Suppressor macrophage (primary cell): ENCODE measurements at regions not wholly inside any gene's neighbourhood (a gene's known extent, or its start where the extent isn't known, plus 50 kb on each side); places are given as distances from the start of the nearest gene placed in this dataset.

Source experiments
- DNase-seq, 4 experiments: peaks; one replicate each; pipeline ENCODE4 v3.0.0-alpha.2; 2020 to 2022

DNA sequence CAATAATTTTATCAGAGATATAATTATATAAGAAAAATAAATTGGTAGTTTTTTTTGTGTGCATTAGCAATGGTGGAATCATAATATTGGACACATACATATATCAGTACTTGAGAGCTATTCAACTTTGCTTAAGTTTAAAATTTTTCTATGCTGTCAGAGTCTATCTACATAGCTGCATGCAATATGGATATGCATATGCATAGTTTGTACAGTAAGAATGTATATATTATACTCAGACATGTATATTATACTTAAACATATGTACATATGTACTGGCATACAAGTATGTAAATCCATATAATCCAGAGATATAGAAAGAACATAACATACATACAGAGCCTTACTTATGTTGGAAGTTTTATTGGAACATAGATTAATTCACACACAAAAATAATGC, 1043.2 kb downstream of the EFNB2 start:
- DNase-seq, result no peak

DNA sequence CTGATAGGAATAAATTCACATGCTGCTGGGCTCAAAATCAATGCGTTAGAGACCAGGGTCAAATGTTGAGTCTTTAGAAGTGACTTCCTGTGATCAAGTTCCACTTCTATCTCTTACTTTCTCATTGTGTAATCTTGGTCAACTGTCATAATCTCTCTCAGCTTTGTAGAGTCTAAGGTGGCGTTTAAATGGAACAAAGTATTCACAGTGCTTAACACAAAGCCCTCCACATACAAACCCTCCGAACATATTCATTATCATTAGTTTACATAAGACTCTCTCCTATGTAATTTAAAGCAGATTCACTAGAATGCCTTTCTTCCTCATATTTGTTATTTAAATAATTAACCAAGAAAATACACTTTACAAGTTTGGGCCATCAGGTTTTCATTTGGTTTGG, 1044.1 kb downstream of the EFNB2 start:
- DNase-seq, result no peak

DNA sequence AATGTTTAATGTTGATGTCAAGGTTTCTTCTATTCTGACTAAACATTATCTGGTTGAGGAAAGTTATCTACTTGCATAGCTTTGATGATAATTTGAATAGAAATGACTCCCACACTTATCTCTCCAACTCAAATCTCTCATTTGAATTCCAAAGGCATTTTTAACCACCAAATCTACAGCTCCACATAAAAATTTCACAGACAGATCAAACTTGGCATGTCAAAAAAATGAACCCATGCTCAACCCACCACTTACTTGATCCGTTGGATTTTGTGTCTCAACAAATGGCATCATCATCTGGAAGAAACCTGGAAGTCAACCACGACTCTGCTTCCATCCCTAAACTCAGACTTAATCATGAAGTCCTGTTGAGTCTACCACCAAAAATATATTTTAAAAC, 1050.4 kb downstream of the EFNB2 start:
- no peak for DNase-seq

DNA sequence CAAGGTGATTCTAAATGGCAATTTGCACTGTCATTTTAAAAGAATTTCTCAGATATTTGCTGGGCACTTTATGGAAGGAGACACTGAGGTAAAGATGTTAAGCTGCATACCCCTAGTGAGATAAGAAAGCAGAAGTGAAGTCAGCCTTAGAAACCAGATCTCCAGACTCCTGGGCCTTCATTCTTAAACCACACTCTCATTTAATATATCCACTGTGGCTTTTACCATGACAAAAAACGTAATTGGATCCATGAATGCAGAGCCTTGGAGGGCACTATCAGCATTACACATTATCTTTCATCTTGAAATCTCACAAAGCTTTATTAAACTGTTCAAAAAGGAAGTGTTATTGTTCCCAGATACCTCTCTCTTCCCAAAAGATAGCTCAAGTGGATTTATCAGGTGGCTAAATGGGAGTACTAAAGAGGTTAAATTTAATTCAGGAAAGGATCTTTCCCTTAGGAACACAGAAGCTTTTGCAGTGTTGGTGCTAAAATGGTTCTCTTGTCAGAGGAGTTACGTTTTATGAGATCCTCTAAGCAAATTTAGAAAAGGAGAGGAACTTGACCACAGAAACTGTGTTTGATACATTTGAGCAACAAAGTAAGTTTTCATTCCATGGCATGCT, 1060.4 kb downstream of the EFNB2 start:
- no peak for DNase-seq

DNA sequence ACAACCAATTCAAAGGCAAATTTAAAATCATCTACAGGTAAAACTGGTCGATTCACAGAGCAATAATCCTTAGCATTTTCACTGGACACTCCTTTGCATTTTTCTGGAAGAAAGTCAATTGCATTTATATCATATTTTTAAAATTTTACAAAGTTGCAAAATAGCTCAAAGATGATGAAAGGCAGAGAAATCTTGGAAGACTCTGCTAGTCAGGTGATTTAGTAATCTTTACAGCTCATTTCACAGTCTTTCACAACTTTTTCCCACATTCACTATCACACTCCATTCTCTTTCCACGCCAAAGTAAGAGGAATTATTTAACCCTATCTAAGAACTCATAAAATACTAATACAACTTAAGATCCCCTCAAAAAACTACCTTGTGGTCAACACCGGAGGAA, 1063.8 kb downstream of the EFNB2 start:
- DNase-seq, result no peak

DNA sequence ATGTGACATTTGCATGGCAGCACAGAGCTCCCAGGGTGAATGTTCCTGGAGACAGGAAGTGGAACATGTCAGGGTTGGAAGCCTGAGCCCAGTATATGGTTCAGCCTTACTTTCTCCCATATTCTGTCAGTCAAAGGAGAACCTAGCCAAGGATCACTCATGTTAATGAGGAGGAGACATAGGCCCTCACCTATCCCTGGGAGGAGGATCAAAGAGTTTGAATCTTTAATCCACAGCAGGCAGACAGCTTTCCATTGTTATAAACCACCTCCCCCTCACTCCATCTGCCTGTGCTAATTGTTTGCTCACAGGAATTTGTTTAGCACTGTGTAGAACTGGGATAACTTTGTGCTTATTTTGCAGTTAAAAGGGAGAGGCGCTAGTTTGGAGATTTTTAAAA, 1069.1 kb downstream of the EFNB2 start:
- DNase-seq, result no peak

DNA sequence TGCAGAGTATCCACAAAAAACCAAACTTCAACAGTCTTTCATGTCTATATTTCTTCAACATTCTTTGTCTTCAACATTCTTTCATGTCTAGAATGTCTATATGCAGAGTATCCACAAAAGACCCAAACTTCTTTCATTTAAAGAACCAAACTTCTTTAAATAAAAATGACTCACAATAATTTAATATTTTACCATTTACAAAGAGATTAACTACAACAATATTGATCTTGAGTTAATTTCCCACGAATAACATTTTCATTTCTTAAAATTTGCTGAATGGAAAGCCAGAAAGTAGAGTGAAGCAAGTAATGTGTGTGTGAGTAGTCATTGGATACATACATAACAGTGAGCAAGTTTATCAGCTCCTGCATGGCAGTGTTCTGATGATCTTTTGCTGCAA, 1069.7 kb downstream of the EFNB2 start, which contains the start of gene DAOA:
Gene DAOA (plus strand): TSS at position 301 of the 400 bp plus-strand sequence.
- no peak for DNase-seq

DNA sequence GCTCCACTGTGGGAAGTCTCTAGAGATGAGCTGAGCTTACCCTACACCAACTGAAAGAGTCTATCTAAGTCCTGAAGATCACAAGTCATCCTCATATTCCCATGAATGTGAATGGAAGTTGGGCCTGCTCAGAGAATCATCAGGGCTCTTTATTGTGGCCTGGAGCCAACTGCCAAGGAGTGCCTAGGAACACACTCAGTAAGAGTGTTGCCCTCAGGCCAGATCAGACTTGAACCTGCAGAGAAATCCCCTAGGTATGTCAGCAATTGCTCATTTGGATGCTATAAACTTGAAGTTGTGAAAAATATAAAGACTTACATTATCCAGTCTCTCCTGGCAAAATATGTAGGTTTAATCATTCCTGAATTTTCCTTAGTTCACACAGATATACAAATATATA, 1070.2 kb downstream of the EFNB2 start:
- DNase-seq, result no peak

DNA sequence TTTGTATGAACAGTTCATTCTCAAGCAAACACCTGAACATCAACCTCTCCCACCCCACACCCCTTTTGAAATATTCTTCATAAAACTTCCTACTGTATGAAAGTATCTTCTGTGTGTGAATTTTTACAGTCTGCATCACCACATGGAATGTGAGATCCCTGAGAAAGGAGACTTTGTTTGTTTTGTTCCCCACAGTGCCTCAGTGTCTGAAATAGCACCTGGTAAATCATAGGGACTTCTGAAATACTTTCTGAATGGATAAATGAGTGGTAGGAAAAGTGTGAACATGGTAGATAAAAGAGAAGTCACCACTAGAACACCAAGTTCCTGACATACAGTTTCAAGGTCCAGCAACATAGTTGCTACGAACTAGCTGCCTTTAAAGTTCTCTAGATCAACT, 1071.2 kb downstream of the EFNB2 start:
- DNase-seq, result no peak

DNA sequence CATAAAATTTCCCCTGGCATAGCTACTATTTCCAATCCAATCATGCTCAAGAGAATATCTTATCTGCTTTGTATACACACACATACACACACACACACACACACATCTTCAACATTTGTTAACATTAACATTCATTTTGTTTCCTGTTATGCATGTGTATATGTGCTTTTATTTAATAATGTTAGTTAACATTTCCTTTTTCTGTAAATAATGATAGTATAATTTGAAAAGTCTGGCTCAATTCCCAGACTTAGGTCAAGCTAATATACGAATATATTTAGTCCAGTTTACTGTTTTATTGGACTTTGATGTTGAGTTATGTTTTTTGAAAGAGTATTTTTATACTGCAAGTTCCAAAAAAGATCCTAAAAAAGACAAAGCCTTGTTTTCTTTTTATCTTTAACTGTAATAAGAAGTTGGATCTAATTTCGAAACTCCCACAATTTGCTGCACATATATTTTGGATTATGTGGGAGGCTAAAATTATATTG, 1072.4 kb downstream of the EFNB2 start:
- no peak for DNase-seq

DNA sequence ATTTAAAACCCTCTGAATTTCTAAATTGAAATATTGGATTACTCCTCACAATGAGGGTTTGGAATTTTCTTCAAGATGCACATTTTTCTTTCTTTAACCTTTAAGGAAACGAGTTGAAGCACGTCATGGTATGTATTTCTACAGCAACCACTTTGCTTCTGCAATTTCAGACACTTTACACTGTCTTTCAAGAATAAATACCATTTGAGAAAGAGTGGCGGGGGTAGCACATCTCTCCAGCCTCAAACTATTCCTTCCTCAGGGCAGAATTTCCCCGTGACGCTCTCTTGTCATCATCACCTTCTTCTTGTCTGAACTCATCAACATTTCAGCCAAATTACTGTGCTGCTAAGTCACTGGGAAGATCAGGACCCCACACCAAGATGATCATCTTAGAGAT, 1073.4 kb downstream of the EFNB2 start:
- DNase-seq, result no peak

DNA sequence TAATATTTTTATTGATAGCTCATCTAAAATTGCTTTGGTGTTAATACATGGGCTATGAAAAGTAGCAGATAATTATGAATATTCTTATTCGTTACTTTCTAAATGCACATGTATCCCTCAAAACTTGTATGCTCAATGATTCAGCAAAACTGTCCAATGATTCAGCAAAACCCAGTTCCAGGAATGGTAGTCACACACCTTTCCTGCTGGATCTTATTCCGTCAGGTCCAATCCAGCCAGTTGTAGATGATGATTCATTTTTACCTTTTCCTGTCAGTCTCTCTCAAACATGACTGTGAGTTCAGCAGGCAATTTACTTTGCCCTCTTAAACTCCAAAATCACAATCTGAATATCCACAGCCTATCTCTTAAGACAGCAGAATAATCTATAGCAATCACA, 1082.6 kb downstream of the EFNB2 start:
- DNase-seq, result no peak

DNA sequence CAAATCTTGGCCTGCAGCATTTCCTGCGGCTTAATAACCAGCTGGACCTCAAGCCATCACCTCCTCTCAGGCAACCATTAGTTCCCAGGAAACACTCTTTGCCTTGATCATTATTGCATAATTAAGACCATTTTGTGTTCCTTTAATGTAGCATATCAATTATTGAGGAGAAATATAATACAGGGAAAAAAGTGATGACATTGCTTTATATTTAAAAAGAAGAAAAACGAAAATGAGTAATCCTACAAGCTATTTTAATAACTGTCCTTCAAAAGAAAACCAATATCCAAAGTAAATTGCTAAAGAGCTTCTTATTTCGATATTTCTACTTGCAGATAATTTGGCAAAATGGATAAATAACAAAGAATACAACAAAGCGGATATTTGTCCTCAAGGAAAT, 1084.7 kb downstream of the EFNB2 start:
- no peak for DNase-seq

DNA sequence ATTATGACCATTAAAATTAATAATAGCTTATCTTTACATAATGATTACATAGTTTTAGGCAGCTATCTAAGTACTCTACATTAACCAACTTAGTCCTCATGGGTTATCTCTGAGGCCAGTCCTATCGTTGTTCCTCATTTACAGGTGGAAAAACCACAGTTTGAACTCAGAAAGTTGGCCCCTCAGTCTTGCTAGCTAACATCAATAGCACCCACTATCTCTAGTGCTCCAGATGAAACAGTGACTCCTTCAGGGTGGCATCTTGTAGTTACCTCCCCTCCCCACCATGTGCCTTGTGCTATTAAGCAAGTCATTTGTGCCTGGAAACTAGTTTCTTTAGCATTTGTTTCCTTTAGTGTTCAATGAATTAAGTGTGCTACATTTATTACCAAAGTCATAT, 1086.7 kb downstream of the EFNB2 start:
- no peak for DNase-seq

DNA sequence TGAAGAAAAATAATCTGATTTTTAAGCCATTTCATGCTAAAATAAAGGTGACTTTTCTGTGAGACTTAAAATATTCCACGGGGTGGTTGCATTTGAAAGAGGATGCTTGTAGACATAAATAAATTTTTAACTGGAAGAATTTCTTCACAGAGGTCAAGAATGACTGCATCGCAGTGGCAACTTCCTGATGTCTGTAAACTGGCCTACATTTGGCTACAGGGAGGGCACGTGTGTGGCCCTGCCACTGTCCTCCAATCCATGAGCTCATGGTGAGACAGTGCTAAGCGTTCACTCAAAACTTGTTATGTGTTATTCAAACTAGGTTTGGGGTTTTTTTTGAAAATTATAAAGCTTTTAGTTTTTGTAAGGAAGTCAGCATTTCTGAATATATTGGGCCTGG, 1089.3 kb downstream of the EFNB2 start:
- DNase-seq, result no peak

DNA sequence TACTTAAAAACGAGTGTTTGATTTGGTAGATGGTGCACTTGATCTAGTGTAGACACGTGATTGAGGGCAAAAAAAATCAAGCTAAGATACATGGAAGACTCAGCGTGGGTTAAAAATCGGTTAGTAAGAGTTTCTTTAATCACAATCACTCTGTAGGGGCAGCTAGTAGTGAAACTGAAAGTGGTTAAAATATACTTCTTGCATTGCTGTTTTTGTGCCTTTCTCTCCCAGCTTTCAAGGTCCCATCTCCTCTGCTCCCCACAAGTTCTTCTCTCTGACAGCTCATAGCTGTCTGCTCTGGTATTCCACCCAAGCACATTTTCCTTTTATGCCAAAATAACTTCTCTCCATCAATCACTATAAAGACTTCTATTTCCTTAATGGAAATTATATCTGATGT, 1089.7 kb downstream of the EFNB2 start:
- DNase-seq, result no peak

DNA sequence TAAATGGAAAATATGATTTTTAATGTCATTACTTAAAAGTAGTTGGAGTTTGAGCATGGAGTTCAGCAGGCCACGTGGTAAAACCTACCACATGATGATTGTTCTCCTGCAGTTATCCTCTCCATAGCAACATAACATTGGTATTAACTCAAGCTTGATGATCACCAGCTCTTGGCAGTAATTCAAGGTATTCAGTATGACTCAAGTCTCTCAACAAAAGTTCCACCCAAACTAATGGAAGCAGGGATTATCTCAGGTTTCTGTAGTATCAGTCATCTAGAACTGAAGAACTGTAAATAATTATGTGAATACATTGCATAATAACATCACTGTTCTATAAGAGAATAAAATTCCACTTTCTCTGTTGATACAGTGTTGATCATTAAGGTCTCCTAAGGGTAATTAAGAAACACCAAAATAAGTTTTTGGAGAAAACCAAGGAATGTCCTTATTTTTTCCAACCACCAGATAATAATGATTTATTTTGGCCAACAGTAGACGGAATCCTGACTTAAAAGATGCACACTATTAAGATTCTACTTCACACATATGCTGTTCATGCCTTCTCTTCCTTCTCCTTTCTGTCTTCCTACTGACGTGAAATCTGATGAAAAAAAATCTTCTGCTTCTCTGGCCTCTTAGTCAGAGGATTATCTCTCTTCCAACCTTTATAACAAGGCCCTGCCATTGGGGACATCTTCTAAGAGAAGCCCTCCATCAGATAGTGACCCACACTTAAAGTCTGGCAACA, 1092.3 kb downstream of the EFNB2 start:
- DNase-seq, result no peak

DNA sequence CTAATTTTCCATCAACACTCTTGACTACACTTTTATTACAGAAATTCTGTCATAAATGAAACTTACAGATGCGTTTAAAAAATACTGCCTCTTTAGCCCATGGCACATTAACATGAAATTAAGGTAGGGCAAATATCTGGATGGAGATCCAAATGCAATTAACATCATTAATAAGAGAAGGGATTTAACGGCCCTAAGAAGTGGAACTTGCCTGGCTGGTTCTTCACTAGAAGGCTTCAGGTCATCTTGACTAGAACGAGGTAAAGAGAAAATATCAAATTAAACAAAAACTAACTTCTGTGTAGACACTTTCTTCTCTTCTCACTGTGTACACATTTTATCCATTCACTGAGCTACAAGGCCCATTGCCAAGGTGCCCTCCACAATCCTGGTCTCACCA, 1093.4 kb downstream of the EFNB2 start:
- no peak for DNase-seq

DNA sequence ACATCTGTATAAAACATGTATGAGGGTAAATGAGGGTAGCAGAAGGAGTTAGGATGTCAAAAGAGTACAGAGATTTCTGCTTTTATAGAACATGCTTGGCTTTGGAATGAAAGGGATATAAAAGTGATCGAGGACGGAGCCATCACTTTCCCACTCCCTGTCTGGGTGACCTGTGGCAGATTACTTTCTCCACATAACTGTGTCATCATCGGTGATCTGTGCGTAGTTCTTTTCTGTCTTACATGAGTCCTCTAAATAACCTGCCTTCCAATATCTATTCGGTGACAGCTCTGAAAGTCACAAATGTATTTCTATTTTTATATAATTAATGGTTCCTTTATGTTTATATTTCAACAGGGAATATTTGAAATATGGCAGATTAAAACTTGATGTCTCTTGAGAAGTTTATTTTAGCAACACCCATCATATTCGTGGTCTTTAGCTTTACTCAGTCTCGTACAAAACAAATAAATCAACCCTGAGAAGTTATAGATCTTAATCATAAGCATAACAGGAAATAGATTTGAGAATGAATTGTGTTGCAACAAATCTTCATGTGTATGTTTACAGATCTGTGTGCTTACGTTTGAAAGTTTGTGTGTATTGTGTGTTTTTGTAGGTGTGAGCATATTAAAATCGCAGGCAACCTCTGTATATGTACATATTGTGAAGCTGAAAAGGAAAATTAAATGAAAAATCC, 1094.3 kb downstream of the EFNB2 start:
- no peak for DNase-seq

DNA sequence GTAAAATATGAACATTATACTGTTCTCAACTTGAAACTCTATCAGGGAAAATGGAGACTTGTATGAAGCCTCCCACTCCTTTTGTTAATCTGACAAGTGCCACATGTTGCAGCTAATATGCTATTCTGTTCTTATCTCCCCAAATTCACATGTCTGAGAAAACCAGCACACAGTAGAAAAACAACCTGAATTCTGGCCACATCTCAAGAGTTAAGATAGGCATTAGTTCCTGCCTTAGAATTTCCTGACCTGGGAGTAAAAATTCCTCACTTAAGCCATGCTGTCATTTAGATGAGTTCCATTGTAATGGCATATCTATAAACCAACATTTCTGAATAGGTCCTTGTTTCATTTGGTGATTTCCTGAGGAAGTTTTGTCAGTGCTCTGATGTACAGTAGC, 1098.5 kb downstream of the EFNB2 start:
- no peak for DNase-seq

DNA sequence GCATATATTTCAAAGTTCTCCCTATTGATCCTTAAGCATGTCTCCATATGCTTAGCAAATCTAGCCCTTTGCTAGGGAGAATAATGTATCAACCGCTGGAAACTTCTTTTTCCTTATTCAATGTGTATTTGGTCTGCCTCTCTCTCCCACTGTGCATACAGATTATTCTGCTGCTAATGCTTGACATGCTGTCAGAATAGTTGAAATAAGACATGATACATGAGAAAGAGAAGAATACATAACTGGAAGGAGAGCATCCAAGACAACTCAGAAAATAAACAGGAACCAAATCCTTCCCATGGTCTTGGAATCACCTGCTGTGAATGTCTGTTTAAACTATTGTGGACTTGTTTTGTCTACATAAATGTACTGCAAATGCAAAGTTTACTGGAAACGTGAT, 1103.0 kb downstream of the EFNB2 start:
- no peak for DNase-seq

DNA sequence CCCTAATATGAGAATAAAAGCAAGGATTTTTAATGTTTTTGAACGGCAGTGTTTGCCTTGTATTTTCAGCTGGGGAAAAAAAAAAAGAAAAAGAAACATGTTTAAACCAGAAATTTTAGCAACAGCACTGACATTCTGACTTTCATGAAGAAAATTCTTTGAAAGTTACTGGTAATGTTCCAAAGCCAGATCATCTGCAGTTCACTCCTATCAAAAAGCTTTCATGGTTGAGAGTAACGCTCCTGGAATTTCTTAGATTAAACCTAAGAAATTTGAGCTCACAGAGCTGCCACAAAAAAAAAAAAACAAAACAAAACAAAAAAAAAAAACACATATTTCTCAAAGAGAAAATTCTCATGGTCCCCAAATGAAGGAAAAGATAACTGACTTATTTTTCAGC, 1106.7 kb downstream of the EFNB2 start:
- DNase-seq, result no peak

DNA sequence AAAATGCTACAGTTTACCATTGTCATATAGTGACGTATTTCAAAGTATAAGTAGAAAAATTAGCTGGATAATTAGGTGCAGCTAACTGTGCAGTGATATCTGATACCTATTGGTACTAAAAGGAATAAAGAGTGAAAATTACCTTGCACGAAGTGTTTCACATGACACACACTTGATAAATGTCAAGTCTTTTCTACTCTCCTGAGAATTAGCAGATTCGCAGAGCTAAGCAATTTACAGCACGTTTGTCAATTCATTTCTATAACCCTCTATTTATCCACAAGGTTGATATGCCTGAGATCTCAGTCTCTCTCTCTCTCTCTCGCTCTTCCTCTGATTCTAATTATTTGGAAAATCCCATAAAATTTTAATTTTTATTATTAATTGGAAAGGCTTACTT, 1109.0 kb downstream of the EFNB2 start:
- DNase-seq, result no peak

DNA sequence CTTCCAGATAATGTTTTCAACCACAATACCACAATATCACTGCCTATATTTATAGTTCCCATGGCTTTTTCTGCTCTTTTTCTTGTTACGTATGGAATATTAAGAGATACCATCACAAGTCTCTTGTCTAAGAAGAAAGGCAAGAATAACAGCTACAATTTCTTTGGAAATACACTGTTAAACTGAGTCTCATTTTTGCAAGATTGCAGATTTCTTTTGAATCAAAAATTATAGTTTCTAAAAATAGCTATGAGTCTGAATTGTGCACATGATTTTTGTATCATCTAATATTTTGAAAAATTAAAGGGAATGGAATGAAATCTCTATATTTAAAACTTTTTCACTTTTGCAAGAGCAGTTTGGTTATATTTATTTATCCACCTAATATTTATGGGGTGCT, 1120.8 kb downstream of the EFNB2 start:
- DNase-seq, result no peak
